PC-3 (cell line): ENCODE measurements at regions not wholly inside any gene's neighbourhood (a gene's known extent, or its start where the extent isn't known, plus 50 kb on each side); places are given as distances from the start of the nearest gene placed in this dataset.

Experiments
- ATAC-seq: fragments of 200-7000 bp; cut with Tn5 transposase; 2 replicates; pipeline ENCODE4 v1.9.1; 2020; ENCODE audit warnings: mild to moderate bottlenecking, moderate library complexity
- BruUV-seq: library from RNA; stranded (reverse); fragments of 400-500 nt; replicated peaks from 2 replicates; lab custom pipeline; 2021; lab: Mats Ljungman, UMichigan
- CTCF ChIA-PET: fragments of 300-600 bp; sonication (Branson Sonifier 250); formaldehyde crosslinking; loops from one replicate; lab custom pipeline; 2022; ENCODE audit warnings: antibody characterized with exemption; lab: Charles Lee
- POLR2A ChIA-PET: fragments of 300-600 bp; sonication (Branson Sonifier 250); formaldehyde crosslinking; loops from one replicate; lab custom pipeline; 2022; ENCODE audit warnings: antibody characterized with exemption; ENCODE audit not compliant: unreplicated experiment; lab: Charles Lee
- DNase-seq: peaks from one replicate; pipeline ENCODE4 v3.0.0-alpha.2; 2015
- H2AFZ ChIP-seq: fragments of 300-600 bp; sonication (generic); 2 replicates; pipeline ENCODE4 v1.6.0; 2016; ENCODE audit warnings: antibody characterized with exemption, low read length
- H3F3A ChIP-seq: fragments of 300-600 bp; sonication (generic); one replicate; pipeline ENCODE4 v1.6.0; 2017; ENCODE audit warnings: antibody characterized with exemption, low read length, control low read depth, mild to moderate bottlenecking; ENCODE audit not compliant: unreplicated experiment
- H3K27ac ChIP-seq: fragments of 300-600 bp; sonication (generic); 2 replicates; pipeline ENCODE4 v1.5.1; 2016; ENCODE audit warnings: mild to moderate bottlenecking, low read length
- H3K27me3 ChIP-seq: fragments of 300-600 bp; sonication (generic); 2 replicates; pipeline ENCODE4 v1.6.1; 2016; ENCODE audit warnings: low read length, mixed read lengths
- H3K36me3 ChIP-seq: fragments of 300-600 bp; sonication (generic); 2 replicates; pipeline ENCODE4 v1.6.1; 2016; ENCODE audit warnings: low read depth, mixed run types, low read length, mixed read lengths
- H3K4me1 ChIP-seq: fragments of 300-600 bp; sonication (generic); 2 replicates; pipeline ENCODE4 v1.5.1; 2016; ENCODE audit warnings: low read length; ENCODE audit not compliant: insufficient read depth
- H3K4me2 ChIP-seq: fragments of 300-600 bp; sonication (generic); 2 replicates; pipeline ENCODE4 v1.6.0; 2016; ENCODE audit warnings: low read length
- H3K4me3 ChIP-seq: fragments of 300-600 bp; sonication (generic); 2 replicates; pipeline ENCODE4 v1.5.1; 2016; ENCODE audit warnings: mild to moderate bottlenecking, low read length, mixed read lengths
- H3K79me2 ChIP-seq: fragments of 300-600 bp; sonication (generic); 2 replicates; pipeline ENCODE4 v1.6.1; 2017; ENCODE audit warnings: low read length, mixed read lengths
- H3K9ac ChIP-seq: fragments of 300-600 bp; sonication (generic); 2 replicates; pipeline ENCODE4 v1.6.0; 2016; ENCODE audit warnings: mild to moderate bottlenecking, low read length
- H3K9me2 ChIP-seq: fragments of 300-600 bp; sonication (generic); replicated peaks from 2 replicates; pipeline ENCODE4 v1.6.1; 2016; ENCODE audit warnings: mixed run types, low read length, mixed read lengths
- H3K9me3 ChIP-seq: fragments of 300-600 bp; sonication (generic); 2 replicates; pipeline ENCODE4 v1.6.1; 2016; ENCODE audit warnings: low read length, mixed read lengths
- H4K20me1 ChIP-seq: fragments of 300-600 bp; sonication (generic); 2 replicates; pipeline ENCODE4 v1.6.1; 2016; ENCODE audit warnings: low read length, mixed read lengths
- EZH2 ChIP-seq: fragments of 300-600 bp; sonication (generic); IDR thresholded peaks from one replicate; pipeline ENCODE4 v1.6.1; 2017; ENCODE audit warnings: antibody characterized with exemption, mild to moderate bottlenecking, low read length; ENCODE audit not compliant: unreplicated experiment
- EZH2phosphoT487 ChIP-seq: fragments of 300-600 bp; sonication (generic); IDR thresholded peaks from 2 replicates; pipeline ENCODE4 v1.6.1; 2018; ENCODE audit warnings: mild to moderate bottlenecking, antibody characterized with exemption, low read length, borderline replicate concordance
- intact Hi-C: fragments of 100-400 bp; cut with micrococcal nuclease; formaldehyde crosslinking; loops from 2 replicates; pipeline ENCODE4 v1.9.0; 2023
- TF ChIP-seq, protein P1 (sequence below): fragments of 300-600 bp; sonication (generic); conservative IDR thresholded peaks from 2 replicates; pipeline ENCODE4 v1.5.1; 2017; ENCODE audit warnings: antibody characterized with exemption, low read depth, mild to moderate bottlenecking, low read length

DNA sequence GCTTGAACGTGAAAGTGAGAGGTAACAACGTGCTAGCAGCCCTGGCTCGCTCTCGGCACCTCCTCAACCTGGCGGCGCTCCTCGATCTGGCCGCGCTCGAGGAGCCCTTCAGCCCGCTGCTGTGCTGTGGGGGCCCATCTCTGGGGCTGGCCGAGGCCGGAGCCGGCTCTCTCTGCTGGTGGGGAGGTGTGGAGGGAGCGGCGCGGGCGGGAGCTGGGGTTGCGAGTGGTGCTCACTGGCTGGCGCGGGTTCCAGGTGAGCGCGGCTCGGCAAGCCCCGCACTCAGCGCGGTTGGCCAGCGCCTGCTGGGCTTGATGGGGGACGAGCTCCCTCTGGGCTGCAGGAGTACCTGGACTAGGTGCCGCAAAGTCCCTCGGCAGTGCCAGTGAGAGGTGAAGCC, 52.5 kb upstream of the RPS6KA2 start:
- intact Hi-C loops = no loop called here
- H3F3A ChIP-seq = no peaks in the 10 kb centered on the region
- no peak overlapping the region for H3K9ac ChIP-seq
- CTCF ChIA-PET = no interaction called here
- TF ChIP-seq EZH2phosphoT487 = no peak
- TF ChIP-seq, protein P1, sequence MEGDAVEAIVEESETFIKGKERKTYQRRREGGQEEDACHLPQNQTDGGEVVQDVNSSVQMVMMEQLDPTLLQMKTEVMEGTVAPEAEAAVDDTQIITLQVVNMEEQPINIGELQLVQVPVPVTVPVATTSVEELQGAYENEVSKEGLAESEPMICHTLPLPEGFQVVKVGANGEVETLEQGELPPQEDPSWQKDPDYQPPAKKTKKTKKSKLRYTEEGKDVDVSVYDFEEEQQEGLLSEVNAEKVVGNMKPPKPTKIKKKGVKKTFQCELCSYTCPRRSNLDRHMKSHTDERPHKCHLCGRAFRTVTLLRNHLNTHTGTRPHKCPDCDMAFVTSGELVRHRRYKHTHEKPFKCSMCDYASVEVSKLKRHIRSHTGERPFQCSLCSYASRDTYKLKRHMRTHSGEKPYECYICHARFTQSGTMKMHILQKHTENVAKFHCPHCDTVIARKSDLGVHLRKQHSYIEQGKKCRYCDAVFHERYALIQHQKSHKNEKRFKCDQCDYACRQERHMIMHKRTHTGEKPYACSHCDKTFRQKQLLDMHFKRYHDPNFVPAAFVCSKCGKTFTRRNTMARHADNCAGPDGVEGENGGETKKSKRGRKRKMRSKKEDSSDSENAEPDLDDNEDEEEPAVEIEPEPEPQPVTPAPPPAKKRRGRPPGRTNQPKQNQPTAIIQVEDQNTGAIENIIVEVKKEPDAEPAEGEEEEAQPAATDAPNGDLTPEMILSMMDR = no peak
- no peak overlapping the region for H2AFZ ChIP-seq
- peaks cover 42% of the 10 kb centered on the region for H3K4me1 ChIP-seq
- no peak overlapping the region for H3K4me3 ChIP-seq
- ATAC-seq (no peak), DNase-seq (no peak)
- no peaks in the 10 kb centered on the region for H3K9me2 ChIP-seq
- no peak overlapping the region for H3K4me2 ChIP-seq
- H3K27me3 ChIP-seq = no peaks in the 10 kb centered on the region
- no peak overlapping the region for H3K27ac ChIP-seq
- BruUV-seq = no TSS peak
- H3K36me3 ChIP-seq = no peaks in the 10 kb centered on the region
- H4K20me1 ChIP-seq = no peaks in the 10 kb centered on the region
- H3K9me3 ChIP-seq = no peaks in the 10 kb centered on the region
- POLR2A ChIA-PET = no interaction called here
- H3K79me2 ChIP-seq = no peaks in the 10 kb centered on the region

DNA sequence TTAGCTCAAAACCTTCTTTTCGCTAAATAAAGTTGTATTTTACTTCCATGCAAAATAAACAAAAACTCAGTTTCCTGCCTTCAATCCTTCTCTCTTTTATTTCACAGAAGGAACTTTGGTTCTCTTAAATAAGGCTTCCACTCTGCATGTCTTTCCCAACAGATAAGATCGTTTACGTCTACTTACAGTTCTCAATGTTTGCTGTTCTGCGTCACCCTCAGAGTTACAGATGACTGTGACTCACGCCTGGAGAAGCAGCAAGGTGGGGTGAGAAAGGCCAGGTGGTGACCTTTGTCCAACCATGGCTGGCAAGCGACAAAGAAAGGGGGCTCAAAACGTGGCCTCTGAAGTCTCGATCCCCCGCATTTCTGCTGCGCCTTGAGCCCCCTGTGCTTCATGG, 51.4 kb upstream of the RPS6KA2 start:
- Histone ChIP-seq H3K9ac (peak overlapping the region; percentile 79), H3K27me3 (no peaks in the 10 kb centered on the region), H3K9me3 (no peaks in the 10 kb centered on the region), H3K4me2 (peak overlapping the region; percentile 50), H3F3A (no peaks in the 10 kb centered on the region), H4K20me1 (no peaks in the 10 kb centered on the region), H3K4me1 (peaks cover 37% of the 10 kb centered on the region), H3K9me2 (no peaks in the 10 kb centered on the region), H3K79me2 (no peaks in the 10 kb centered on the region), H2AFZ (0 out of 2 replicates have a peak overlapping the region, but pooled peaks have one; percentile 33), H3K27ac (peak overlapping the region; percentile 96), H3K36me3 (no peaks in the 10 kb centered on the region), H3K4me3 (peak overlapping the region; percentile 24; the same call in 1 of the 2 replicates)
- intact Hi-C loops = no loop called here
- CTCF ChIA-PET = no interaction called here
- peak; percentile 89 for ATAC-seq
- no TSS peak for BruUV-seq
- POLR2A ChIA-PET = no interaction called here
- no peak for TF ChIP-seq EZH2phosphoT487
- TF ChIP-seq, protein P1 = no peak
- no peak for TF ChIP-seq EZH2
- DNase-seq = peak; percentile 82

DNA sequence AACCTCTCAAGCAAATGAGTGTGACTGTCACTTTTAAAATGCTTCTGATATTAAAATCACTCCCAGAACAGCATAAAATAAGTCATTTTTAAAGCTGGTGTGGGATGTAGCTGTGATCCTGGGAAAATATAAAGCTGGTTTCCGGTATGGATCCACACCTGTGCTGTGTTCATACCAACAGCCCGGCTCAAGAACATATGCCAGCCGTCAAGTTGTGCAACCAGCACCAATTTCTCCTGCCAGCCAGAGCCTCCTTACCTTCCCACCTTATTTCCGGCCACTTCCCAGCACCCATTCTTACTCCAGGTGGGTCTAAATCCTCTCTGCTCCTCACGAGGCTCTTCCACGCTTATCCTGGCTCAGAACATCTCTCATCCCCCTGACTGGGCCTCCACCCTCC, 50.9 kb upstream of the RPS6KA2 start:
- no peak for TF ChIP-seq EZH2phosphoT487
- TF ChIP-seq EZH2 = no peak
- TF ChIP-seq, protein P1 = no peak
- peak overlapping the region; percentile 50 for H3K4me2 ChIP-seq

More for the DNA sequence above, 50.9 kb upstream of the RPS6KA2 start:
- CTCF ChIA-PET = no interaction called here
- Histone ChIP-seq H3K27ac (peak overlapping the region; percentile 96), H3K9ac (peak overlapping the region; percentile 79), H3K27me3 (no peaks in the 10 kb centered on the region), H3F3A (no peaks in the 10 kb centered on the region), H3K4me1 (peaks cover 32% of the 10 kb centered on the region), H3K36me3 (no peaks in the 10 kb centered on the region), H4K20me1 (no peaks in the 10 kb centered on the region), H3K79me2 (no peaks in the 10 kb centered on the region), H3K9me3 (no peaks in the 10 kb centered on the region), H2AFZ (no peak overlapping the region), H3K4me3 (peak overlapping the region; percentile 24; the same call in 1 of the 2 replicates), H3K9me2 (no peaks in the 10 kb centered on the region)
- intact Hi-C loops = no loop called here
- POLR2A ChIA-PET = no interaction called here
- ATAC-seq (no peak), DNase-seq (no peak)
- no TSS peak for BruUV-seq
